ENCODE measurements at regions not wholly inside any gene's neighbourhood (a gene's known extent, or its start where the extent isn't known, plus 50 kb on each side); places are given as distances from the start of the nearest gene placed in this dataset.

DNA sequence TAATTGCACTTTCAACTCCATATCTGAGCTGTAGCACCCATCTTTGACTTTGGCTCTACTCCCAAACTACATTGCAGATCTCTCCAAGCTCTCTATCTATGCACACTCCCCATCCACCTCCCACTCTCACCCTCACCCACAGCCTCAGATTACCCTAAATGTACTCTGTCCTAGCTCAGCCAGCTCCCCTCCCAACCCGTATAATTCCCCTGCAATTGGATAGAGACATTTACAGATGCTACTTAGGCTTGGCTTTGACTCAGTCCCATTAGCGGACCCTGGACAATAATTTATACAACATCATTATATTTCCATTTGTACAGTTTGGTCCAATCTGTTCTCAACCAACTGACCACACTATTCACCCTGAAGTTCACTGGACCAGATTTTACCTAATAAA is 338.9 kb upstream of the ANO3 start:
- DNase-seq (ENCODE audit: low read depth): no peak
- in situ Hi-C loops (cut with HindIII; ENCODE audit: low sequenced_read_pairs): no loop called here
- TF ChIP-seq, protein P1, sequence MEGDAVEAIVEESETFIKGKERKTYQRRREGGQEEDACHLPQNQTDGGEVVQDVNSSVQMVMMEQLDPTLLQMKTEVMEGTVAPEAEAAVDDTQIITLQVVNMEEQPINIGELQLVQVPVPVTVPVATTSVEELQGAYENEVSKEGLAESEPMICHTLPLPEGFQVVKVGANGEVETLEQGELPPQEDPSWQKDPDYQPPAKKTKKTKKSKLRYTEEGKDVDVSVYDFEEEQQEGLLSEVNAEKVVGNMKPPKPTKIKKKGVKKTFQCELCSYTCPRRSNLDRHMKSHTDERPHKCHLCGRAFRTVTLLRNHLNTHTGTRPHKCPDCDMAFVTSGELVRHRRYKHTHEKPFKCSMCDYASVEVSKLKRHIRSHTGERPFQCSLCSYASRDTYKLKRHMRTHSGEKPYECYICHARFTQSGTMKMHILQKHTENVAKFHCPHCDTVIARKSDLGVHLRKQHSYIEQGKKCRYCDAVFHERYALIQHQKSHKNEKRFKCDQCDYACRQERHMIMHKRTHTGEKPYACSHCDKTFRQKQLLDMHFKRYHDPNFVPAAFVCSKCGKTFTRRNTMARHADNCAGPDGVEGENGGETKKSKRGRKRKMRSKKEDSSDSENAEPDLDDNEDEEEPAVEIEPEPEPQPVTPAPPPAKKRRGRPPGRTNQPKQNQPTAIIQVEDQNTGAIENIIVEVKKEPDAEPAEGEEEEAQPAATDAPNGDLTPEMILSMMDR (IDR thresholded peaks at IDR 0.05; ENCODE audit: low read depth, low read length, missing control alignments): no peak
- H3K4me3 ChIP-seq (ENCODE audit: low read depth, low read length): no peak overlapping the region

DNA sequence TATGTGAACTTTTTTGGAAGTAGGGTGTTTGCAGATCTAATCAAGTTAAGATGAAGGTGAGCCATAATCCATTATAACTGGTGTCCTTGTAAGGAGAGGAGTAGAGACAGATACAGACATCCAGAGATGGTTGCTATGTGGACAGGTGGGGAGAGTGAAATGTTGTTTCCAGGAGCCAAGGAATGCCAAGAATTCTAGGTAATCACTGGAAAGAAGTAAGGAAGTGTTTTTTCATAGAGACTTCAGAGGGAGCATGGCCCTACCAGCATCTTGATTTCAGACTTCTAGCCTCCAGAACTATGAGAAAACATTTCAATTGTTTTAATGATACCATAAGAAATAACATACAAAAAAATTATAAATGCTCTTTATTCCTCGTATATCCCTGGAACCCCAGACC is 320.5 kb upstream of the ANO3 start:
- TF ChIP-seq, protein P1 (IDR thresholded peaks at IDR 0.05; ENCODE audit: low read depth, low read length, missing control alignments): no peak
- DNase-seq (ENCODE audit: low read depth): no peak
- no peak overlapping the region for H3K4me3 ChIP-seq (ENCODE audit: low read depth, low read length)
- in situ Hi-C loops (cut with HindIII; ENCODE audit: low sequenced_read_pairs): no loop called here

DNA sequence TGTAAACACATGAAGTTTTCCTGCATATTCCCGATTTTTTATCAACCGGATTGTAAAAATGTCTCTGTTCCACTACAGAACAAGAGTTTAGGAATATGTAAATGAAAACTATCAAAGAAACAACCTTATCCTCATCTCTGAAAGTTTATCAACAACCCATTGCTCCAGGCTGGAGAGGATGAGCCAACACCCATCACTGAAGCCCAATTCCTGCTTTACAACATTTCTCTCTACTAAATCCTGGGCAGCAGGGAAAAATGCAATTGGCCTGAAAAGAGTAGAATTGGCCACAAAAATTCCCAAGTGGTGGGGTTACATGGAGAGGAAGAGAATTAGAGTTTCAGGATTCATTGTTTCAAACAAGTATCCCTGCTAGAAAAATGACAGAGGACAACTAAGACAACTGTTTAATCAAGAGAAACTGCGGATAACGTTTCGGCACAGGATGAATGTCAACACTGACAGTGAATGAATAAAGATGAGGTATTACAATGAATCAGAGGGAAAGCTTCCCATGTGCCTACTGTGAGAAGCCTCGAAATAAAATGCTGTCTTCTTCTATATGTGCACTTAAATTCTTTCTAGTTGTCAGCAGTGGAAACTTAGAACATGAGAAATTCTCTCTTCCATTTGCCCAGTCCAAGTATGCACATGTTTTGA is 317.3 kb upstream of the ANO3 start:
- in situ Hi-C loops (cut with HindIII; ENCODE audit: low sequenced_read_pairs): no loop called here
- TF ChIP-seq, protein P1 (IDR thresholded peaks at IDR 0.05; ENCODE audit: low read depth, low read length, missing control alignments): no peak
- DNase-seq (ENCODE audit: low read depth): no peak
- H3K4me3 ChIP-seq (ENCODE audit: low read depth, low read length): no peak overlapping the region

DNA sequence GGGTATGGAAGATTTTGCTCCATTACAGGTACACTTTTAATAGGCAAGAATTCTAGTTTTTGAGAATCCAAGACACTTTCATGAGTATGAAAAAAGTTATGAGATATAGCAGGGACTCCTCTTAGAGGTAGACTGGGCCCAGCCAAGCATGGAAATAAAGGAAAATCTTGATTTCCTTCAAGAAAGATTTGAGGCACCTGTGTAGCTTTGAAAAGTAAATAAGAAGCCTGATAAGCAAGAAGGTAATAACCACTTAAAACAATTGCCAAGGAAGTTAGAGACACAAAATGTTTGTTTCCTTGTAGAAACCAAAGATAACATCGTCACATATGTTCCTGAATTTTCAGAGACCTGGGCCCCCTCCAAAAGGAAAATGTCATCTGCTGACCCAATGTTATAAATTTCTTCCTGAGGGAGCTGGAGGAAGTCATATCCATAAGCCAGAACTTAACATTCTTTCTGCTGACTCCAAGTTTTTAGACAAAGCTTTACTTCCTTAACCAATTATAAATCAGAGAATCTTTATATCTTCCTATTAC is 314.5 kb upstream of the ANO3 start:
- in situ Hi-C loops (cut with HindIII; ENCODE audit: low sequenced_read_pairs): no loop called here
- DNase-seq (ENCODE audit: low read depth): no peak
- no peak overlapping the region for H3K4me3 ChIP-seq (ENCODE audit: low read depth, low read length)
- TF ChIP-seq, protein P1 (IDR thresholded peaks at IDR 0.05; ENCODE audit: low read depth, low read length, missing control alignments): no peak

DNA sequence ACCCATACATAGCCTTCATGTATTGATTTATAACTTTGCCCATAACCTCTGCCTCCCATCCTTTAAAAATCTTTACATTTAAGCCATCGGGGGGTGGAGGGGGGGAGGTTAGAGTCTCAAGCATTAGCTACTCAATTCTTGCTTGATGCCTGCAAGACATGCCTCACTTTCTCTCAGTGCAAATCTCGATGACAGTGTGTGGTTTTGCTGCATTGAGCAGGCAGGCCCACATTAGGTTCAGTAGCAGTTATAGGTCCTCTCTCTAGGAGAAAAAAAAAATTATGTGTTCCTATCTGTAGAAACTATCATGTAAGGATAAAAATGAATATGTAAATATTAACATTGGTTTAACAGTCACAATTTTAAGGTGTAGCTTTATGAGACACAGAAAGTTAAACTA is 314.0 kb upstream of the ANO3 start:
- no peak overlapping the region for H3K4me3 ChIP-seq (ENCODE audit: low read depth, low read length)
- in situ Hi-C loops (cut with HindIII; ENCODE audit: low sequenced_read_pairs): no loop called here
- TF ChIP-seq, protein P1 (IDR thresholded peaks at IDR 0.05; ENCODE audit: low read depth, low read length, missing control alignments): no peak
- DNase-seq (ENCODE audit: low read depth): no peak

DNA sequence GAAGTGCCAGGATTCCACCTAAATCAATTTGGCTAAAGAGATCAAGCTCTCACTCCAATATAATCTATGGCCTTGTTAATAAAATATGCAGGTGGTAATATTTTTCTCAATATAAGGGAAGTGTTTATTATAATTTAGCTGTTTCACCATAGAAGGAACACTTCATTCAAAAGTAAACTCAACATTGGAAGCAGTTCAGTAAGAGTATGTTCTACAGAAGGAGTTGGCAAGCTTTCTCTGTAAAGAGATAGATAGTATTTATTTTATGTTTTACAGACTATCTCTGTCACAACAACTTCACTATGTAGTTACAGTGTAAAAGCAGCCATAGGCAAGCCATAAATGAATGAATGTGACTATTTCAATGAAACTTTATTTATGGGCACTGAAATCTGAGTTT is 313.6 kb upstream of the ANO3 start:
- TF ChIP-seq, protein P1 (IDR thresholded peaks at IDR 0.05; ENCODE audit: low read depth, low read length, missing control alignments): no peak
- in situ Hi-C loops (cut with HindIII; ENCODE audit: low sequenced_read_pairs): no loop called here
- H3K4me3 ChIP-seq (ENCODE audit: low read depth, low read length): no peak overlapping the region
- no peak for DNase-seq (ENCODE audit: low read depth)
